GM19324 (cell line): ENCODE measurements at regions not wholly inside any gene's neighbourhood (a gene's known extent, or its start where the extent isn't known, plus 50 kb on each side); places are given as distances from the start of the nearest gene placed in this dataset.

Source experiments
- ATAC-seq: cut with Tn5 transposase; IDR thresholded peaks from one replicate; pipeline ENCODE4 v1.9.1; 2021; ENCODE audit warnings: mild to moderate bottlenecking, moderate library complexity; ENCODE audit not compliant: unreplicated experiment, low FRiP score

DNA sequence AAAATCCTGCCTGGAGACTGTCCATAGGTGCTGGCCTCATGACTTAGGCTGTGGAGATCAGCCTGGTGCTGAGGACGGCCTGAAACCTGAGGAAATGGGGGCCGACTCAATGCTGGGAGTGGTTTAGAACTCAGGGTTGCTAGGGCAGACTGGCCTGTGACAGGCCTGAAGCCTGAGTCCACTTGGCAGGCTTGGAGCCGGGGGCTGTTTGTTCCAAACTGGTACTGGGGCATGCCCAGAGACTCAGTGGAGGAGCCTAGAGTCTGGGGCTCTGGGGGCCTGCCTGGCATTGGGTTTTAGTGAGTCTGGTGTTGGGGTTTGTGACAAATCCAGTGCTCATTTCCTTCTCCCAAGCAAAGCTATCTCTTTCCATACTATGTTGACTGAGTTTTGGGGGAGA lies 489.7 kb upstream of the CNKSR2 start:
- ATAC-seq, result no peak

DNA sequence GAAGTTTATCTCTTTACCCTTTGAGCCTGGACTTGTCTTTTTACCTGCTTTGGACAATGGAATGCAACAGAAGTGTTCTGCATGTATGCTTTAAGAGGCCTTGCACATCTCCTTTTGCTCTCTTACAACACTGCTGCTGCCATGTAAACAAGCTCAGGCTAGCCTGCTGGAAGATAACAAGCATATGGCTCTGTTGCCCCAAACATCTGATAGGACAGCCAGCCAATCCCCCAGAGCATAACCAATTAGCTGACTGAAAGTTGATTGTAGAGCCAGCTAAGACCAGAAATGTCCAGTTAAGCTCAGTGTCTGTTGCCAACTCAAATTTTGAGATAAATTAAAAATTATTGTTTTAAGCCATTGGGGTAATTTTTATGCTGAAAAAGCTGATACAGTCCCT lies 510.6 kb upstream of the CNKSR2 start:
- ATAC-seq, result no peak

DNA sequence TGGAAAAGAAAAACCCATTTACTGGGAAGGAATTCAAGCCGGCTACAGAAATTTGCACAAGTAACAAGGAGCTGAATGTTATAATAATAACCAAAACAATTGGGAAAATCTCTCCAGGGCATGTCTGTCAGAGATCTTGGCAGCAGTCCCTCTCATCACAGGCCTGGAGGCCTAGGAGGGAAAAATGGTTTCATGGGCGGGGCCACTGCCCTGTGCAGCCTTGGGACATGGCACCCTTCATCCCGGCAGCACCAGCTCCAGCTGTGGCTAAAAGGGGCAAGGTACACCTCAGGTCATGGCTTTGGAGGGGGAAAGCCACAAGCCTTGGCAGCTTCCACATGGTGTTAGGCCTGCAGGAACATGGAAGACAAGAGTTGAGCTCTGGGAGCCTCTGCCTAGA lies 513.1 kb upstream of the CNKSR2 start:
- no peak for ATAC-seq

DNA sequence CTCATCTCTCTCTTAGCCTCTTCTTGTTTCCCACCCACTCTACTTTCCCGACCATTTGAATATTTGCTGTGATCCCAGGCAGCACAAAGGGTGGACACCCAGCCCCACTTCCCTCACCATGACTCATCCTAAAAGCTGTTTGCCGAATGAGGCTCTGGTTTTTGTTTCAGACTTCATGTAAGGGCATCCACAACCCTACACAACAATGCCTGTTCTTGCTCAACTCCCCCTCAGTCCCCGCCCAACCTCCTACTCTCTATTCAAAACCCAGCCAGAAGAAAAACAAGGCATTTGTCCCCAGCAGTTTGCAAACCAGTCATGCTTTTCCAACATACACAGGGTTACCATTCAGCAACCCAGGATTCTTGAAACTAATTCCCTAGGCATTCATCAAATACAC lies 516.5 kb upstream of the CNKSR2 start:
- ATAC-seq, result no peak

DNA sequence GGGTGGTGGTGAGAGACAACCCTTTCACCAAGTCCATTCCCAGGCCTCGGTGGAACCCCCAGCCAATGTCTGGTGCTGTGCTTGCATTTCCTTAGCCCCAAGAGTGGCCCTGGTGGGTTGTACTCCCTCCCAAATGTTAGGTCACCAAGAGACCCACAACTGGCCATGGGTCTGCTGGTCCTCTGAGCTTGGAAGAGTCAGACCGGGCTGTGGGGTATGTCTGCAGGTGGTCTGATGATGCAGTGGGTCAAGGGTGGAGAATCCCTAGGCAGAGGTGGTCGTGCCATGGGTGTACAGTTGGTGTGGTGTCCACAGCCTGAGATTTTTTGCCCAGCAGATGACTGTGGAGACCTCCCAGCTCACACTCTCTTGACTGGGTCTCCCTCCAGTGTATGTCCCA lies 535.7 kb upstream of the CNKSR2 start:
- ATAC-seq, result no peak

- no peak for ATAC-seq
Measured at GRCh38 chrX:20829665-20830491, 544.3 kb upstream of the CNKSR2 start.

DNA sequence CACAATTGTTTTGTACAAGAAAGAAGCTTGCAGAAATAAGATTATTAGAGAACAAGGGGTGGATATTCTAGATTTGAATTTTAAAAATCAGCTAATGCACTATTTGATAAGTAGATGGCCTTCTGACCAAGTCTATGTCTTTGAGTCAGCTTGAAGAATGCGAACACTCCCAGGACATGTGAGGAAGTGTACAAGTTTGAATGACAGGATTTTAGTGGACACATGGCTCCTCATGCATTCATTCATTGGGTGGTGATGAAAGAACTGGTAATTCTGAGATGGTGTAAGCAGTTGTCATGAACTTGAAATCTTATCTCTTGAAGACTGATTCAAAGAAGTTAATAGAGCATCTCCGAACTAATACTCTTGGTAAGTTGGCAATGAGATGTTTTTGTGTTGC lies 548.2 kb upstream of the CNKSR2 start:
- ATAC-seq, result no peak

- no peak for ATAC-seq
Measured at GRCh38 chrX:20803971-20804370, 537.3 kb upstream of the RPS6KA3 start.

GRCh38 chrX:20802036-20802435 lies 535.3 kb upstream of the RPS6KA3 start:
- no peak for ATAC-seq

DNA sequence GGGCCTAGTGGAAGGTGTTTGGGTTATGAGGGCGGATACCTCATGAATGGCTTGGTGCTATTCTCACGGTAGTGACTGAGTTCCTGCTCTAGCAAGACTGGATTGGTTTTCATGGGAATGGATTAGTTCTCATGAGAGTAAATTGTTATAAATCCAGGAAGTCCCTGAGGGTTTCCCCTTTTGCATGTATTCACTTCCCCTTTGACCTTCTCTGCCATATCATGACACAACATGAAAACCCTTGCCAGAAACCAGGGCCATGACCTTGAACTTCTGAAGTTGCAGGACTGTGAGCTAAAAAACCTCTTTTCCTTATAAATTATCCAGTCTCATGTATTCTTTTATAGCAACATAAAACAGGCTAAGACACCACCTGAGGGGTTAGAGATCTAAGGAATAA lies 529.7 kb upstream of the RPS6KA3 start:
- no peak for ATAC-seq

DNA sequence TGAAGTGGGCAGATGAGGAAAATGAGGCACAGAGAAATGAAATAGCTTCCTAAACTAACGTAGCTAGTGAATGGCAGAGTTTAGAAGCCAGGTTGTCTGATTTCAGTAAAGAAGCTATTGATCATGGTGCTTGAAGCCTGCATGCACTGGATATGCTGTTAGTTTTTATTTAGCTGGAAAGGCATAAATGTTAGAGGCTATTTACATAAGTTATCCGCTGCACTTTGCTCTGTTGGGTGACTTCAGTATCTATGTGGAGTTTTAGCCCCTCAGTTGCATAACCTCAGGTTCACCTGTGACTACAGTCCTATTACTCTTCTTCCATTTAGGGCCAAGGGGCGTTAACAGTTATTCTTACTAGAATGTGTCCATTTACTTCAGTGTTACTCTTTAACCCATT lies 522.4 kb upstream of the RPS6KA3 start:
- ATAC-seq, result no peak

DNA sequence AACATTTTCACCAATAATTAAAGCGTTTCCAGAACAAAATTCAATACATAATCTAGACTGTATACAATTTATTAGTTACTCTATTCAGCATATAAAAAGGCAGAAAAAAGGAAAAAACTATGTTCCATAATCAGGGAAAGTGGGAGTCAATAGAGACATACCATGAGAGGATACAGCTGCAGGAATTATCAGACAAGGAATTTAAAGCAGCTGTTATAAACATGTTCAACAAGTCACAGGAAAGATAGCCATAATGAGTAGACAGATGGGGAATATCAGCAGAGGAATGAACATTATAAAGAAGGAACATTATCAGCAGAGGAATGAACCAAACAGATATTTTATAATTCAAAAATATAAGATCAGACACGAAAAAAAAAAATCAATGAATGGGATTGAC lies 500.6 kb upstream of the RPS6KA3 start:
- ATAC-seq, result no peak

DNA sequence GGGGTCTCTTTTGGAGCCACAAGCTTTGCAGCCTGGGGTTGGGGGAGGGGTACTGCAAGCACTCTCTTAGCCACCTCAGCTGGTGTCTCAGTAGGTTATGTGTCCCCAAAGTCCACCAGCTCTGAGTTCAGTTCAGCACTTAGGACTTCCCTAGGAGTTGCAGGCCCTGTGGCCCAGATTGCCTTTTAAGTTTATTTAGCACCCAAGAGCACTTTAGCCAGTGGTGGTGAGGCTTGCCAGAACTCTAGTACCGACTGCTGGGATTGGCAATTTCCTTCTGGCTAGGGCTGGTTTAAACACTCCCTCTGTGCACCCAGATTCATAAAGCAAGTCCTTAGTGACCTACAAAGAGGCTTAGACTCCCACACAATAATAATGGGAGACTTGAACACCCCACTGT lies 489.9 kb upstream of the RPS6KA3 start:
- ATAC-seq, result no peak

GRCh38 chrX:20753076-20753475 lies 486.4 kb upstream of the RPS6KA3 start:
- ATAC-seq, result no peak

- ATAC-seq, result no peak
Measured at GRCh38 chrX:20746690-20747089, 480.0 kb upstream of the RPS6KA3 start.

GRCh38 chrX:20743046-20743445 lies 476.3 kb upstream of the RPS6KA3 start:
- ATAC-seq, result no peak

- ATAC-seq, result no peak
Measured at GRCh38 chrX:20742106-20742505, 475.4 kb upstream of the RPS6KA3 start.

- no peak for ATAC-seq
Measured at GRCh38 chrX:20740443-20740842, 473.7 kb upstream of the RPS6KA3 start.

- no peak for ATAC-seq
Measured at GRCh38 chrX:20739038-20739745, 472.5 kb upstream of the RPS6KA3 start.

- no peak for ATAC-seq
Measured at GRCh38 chrX:20729416-20729815, 462.7 kb upstream of the RPS6KA3 start.

DNA sequence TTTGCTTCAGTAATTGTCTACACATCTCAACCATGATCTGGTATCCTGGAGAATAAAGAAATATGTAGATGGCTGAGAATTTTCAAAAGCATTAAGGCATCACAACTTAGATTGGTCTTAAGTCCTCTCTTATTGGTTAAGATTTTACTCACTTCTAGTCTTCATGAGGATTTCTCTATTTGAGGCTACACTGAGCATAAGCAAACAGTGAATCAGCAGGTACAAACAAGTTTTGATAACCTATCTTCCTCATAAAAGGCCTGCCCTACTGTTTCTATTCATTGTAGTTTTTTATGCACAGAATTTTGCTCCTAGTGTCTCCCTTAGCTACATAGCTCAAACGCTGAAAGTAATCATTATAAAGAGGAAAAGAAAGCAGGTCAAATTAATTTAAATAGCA lies 460.7 kb upstream of the RPS6KA3 start:
- ATAC-seq, result no peak

GRCh38 chrX:20720954-20721626 lies 454.4 kb upstream of the RPS6KA3 start:
- ATAC-seq, result no peak
